ENCODE measurements at regions not wholly inside any gene's neighbourhood (a gene's known extent, or its start where the extent isn't known, plus 50 kb on each side); places are given as distances from the start of the nearest gene placed in this dataset.

- POLR2A ChIA-PET, result interaction anchor here (0.5 to 0.6 kb wide), 2 partner anchors 13 to 291 kb away, joined by 4 read pairs; no protein-coding TSS in a partner anchor
- Histone ChIP-seq H4K20me1 (ENCODE audit: insufficient read depth, low read length) (no peaks in the 10 kb centered on the region), H3K9me2 (ENCODE audit: insufficient read depth, low read length) (no peaks in the 10 kb centered on the region), H3K27ac (ENCODE audit: low read depth, low read length, poor library complexity, severe bottlenecking) (no peak overlapping the region), H3K9me3 (ENCODE audit: low read length) (no peaks in the 10 kb centered on the region), H3K36me3 (ENCODE audit: insufficient read depth, low read length) (no peaks in the 10 kb centered on the region), H3K4me1 (ENCODE audit: insufficient read depth, low read length, poor library complexity, severe bottlenecking) (no peaks in the 10 kb centered on the region), H3K79me2 (ENCODE audit: insufficient read depth, low read depth, low read length) (no peaks in the 10 kb centered on the region), H2AFZ (ENCODE audit: low read length) (no peak overlapping the region), H3K4me3 (ENCODE audit: low read depth, low read length, poor library complexity, severe bottlenecking) (no peak overlapping the region), H3K4me2 (ENCODE audit: low read length) (no peak overlapping the region)
- no TSS peak for BruUV-seq (replicated peaks)
- DNase-seq (ENCODE audit: low spot score), result no peak
- TF ChIP-seq CTCF (conservative IDR thresholded peaks at IDR 0.05; ENCODE audit: low read length), result no peak
- TF ChIP-seq EZH2phosphoT487 (IDR thresholded peaks at IDR 0.05; ENCODE audit: borderline replicate concordance, low read depth, low read length), result no peak
- CTCF ChIA-PET (ENCODE audit: unreplicated experiment), result no interaction called here
- intact Hi-C loops (cut with micrococcal nuclease; ENCODE audit: unreplicated experiment), result no loop called here
Observed at GRCh38 chr14:58776516-58776915, 138.8 kb downstream of the DACT1 start.

GRCh38 chr14:58777541-58777979, 139.8 kb downstream of the DACT1 start:
- Histone ChIP-seq H3K4me2 (ENCODE audit: low read length) (no peak overlapping the region), H3K4me3 (ENCODE audit: low read depth, low read length, poor library complexity, severe bottlenecking) (no peak overlapping the region), H3K27ac (ENCODE audit: low read depth, low read length, poor library complexity, severe bottlenecking) (no peak overlapping the region), H3K79me2 (ENCODE audit: insufficient read depth, low read depth, low read length) (no peaks in the 10 kb centered on the region), H3K9me2 (ENCODE audit: insufficient read depth, low read length) (no peaks in the 10 kb centered on the region), H3K4me1 (ENCODE audit: insufficient read depth, low read length, poor library complexity, severe bottlenecking) (no peaks in the 10 kb centered on the region), H2AFZ (ENCODE audit: low read length) (no peak overlapping the region), H3K9me3 (ENCODE audit: low read length) (no peaks in the 10 kb centered on the region), H4K20me1 (ENCODE audit: insufficient read depth, low read length) (no peaks in the 10 kb centered on the region), H3K36me3 (ENCODE audit: insufficient read depth, low read length) (no peaks in the 10 kb centered on the region)
- POLR2A ChIA-PET, result no interaction called here
- CTCF ChIA-PET (ENCODE audit: unreplicated experiment), result no interaction called here
- no TSS peak for BruUV-seq (replicated peaks)
- DNase-seq (ENCODE audit: low spot score), result no peak
- TF ChIP-seq CTCF (conservative IDR thresholded peaks at IDR 0.05; ENCODE audit: low read length) (no peak), EZH2phosphoT487 (IDR thresholded peaks at IDR 0.05; ENCODE audit: borderline replicate concordance, low read depth, low read length) (no peak)
- intact Hi-C loops (cut with micrococcal nuclease; ENCODE audit: unreplicated experiment), result no loop called here

DNA sequence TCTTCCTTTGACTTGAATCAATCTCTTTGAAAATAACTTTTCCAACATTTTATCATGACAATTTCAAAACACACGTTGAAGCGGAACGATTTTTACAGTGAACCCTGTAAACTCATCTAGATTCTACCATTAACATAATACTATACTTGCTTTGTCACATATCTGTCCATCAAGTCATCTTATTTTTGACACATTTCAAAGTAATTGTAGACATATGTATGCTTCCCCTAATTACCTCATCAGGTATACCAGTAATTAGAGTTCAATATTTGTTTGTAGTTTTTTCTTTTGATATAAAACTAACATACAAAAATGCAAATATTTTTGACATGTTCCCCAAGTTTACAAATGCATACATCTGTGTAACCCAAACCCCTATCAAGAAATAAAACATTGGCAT, 140.4 kb downstream of the DACT1 start:
- CTCF ChIA-PET (ENCODE audit: unreplicated experiment), result no interaction called here
- no TSS peak for BruUV-seq (replicated peaks)
- intact Hi-C loops (cut with micrococcal nuclease; ENCODE audit: unreplicated experiment), result no loop called here

More for the DNA sequence above, 140.4 kb downstream of the DACT1 start:
- DNase-seq (ENCODE audit: low spot score), result no peak
- no peak overlapping the region for H3K27ac ChIP-seq (ENCODE audit: low read depth, low read length, poor library complexity, severe bottlenecking)
- no peaks in the 10 kb centered on the region for H3K79me2 ChIP-seq (ENCODE audit: insufficient read depth, low read depth, low read length)
- no peak overlapping the region for H3K4me2 ChIP-seq (ENCODE audit: low read length)
- H3K36me3 ChIP-seq (ENCODE audit: insufficient read depth, low read length), result no peaks in the 10 kb centered on the region
- H3K9me2 ChIP-seq (ENCODE audit: insufficient read depth, low read length), result no peaks in the 10 kb centered on the region
- no peaks in the 10 kb centered on the region for H4K20me1 ChIP-seq (ENCODE audit: insufficient read depth, low read length)
- TF ChIP-seq CTCF (conservative IDR thresholded peaks at IDR 0.05; ENCODE audit: low read length), result no peak
- TF ChIP-seq EZH2phosphoT487 (IDR thresholded peaks at IDR 0.05; ENCODE audit: borderline replicate concordance, low read depth, low read length), result no peak
- no peak overlapping the region for H2AFZ ChIP-seq (ENCODE audit: low read length)
- no peaks in the 10 kb centered on the region for H3K4me1 ChIP-seq (ENCODE audit: insufficient read depth, low read length, poor library complexity, severe bottlenecking)
- POLR2A ChIA-PET, result no interaction called here
- H3K9me3 ChIP-seq (ENCODE audit: low read length), result no peaks in the 10 kb centered on the region
- H3K4me3 ChIP-seq (ENCODE audit: low read depth, low read length, poor library complexity, severe bottlenecking), result no peak overlapping the region

Data from OCI-LY7 (cell line).